Parathyroid adenoma (tissue), 2 donors: ENCODE measurements at regions not wholly inside any gene's neighbourhood (a gene's known extent, or its start where the extent isn't known, plus 50 kb on each side); places are given as distances from the start of the nearest gene placed in this dataset.

ENCODE experiments used
- H2AFZ ChIP-seq: fragments of 300-600 bp; sonication (generic); one replicate; pipeline ENCODE4 v1.7.0; 2017; ENCODE audit warnings: antibody characterized with exemption, mild to moderate bottlenecking
- H3K27ac ChIP-seq: fragments of 300-600 bp; sonication (generic); one replicate; pipeline ENCODE4 v1.7.0; 2017
- H3K27me3 ChIP-seq: fragments of 300-600 bp; sonication (generic); one replicate; pipeline ENCODE4 v1.7.0; 2017; ENCODE audit warnings: low read length; ENCODE audit not compliant: control insufficient read depth, insufficient read depth
- H3K36me3 ChIP-seq: fragments of 300-600 bp; sonication (generic); one replicate; pipeline ENCODE4 v1.7.0; 2017; ENCODE audit warnings: low read length; ENCODE audit not compliant: control insufficient read depth, insufficient read depth
- H3K4me1 ChIP-seq: fragments of 300-600 bp; sonication (generic); one replicate; pipeline ENCODE4 v1.7.0; 2017; ENCODE audit warnings: control low read depth
- H3K4me2 ChIP-seq: fragments of 300-600 bp; sonication (generic); one replicate; pipeline ENCODE4 v1.7.0; 2017; ENCODE audit warnings: low read length
- H3K4me3 ChIP-seq: fragments of 300-600 bp; sonication (generic); one replicate; pipeline ENCODE4 v1.7.0; 2017; ENCODE audit warnings: low read depth, low read length
- H3K79me2 ChIP-seq: fragments of 300-600 bp; sonication (generic); one replicate; pipeline ENCODE4 v1.7.0; 2017; ENCODE audit warnings: control low read depth
- H3K9ac ChIP-seq: fragments of 300-600 bp; sonication (generic); one replicate; pipeline ENCODE4 v1.7.0; 2017; ENCODE audit warnings: mild to moderate bottlenecking
- H3K9me3 ChIP-seq: fragments of 300-600 bp; sonication (generic); one replicate; pipeline ENCODE4 v1.7.0; 2017; ENCODE audit warnings: low read length; ENCODE audit not compliant: control insufficient read depth
- TF ChIP-seq, protein P1 (sequence below): fragments of 300-600 bp; sonication (generic); IDR thresholded peaks from one replicate; pipeline ENCODE4 v1.7.0; 2017; ENCODE audit warnings: antibody characterized with exemption, mild to moderate bottlenecking
- donor health status: primary hyperparathyroidism.

GRCh38 chr2:160646684-160647444, 153.3 kb upstream of the RBMS1 start:
- Histone ChIP-seq H3K4me3 (no peak overlapping the region), H3K36me3 (no peaks in the 10 kb centered on the region), H3K27ac (no peak overlapping the region), H3K79me2 (no peaks in the 10 kb centered on the region), H3K4me1 (peaks cover 7% of the 10 kb centered on the region), H3K9ac (no peak overlapping the region), H3K9me3 (no peaks in the 10 kb centered on the region), H3K4me2 (no peak overlapping the region), H3K27me3 (no peaks in the 10 kb centered on the region), H2AFZ (peak overlapping the region; percentile 48)
- TF ChIP-seq, protein P1, sequence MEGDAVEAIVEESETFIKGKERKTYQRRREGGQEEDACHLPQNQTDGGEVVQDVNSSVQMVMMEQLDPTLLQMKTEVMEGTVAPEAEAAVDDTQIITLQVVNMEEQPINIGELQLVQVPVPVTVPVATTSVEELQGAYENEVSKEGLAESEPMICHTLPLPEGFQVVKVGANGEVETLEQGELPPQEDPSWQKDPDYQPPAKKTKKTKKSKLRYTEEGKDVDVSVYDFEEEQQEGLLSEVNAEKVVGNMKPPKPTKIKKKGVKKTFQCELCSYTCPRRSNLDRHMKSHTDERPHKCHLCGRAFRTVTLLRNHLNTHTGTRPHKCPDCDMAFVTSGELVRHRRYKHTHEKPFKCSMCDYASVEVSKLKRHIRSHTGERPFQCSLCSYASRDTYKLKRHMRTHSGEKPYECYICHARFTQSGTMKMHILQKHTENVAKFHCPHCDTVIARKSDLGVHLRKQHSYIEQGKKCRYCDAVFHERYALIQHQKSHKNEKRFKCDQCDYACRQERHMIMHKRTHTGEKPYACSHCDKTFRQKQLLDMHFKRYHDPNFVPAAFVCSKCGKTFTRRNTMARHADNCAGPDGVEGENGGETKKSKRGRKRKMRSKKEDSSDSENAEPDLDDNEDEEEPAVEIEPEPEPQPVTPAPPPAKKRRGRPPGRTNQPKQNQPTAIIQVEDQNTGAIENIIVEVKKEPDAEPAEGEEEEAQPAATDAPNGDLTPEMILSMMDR = no peak

GRCh38 chr2:160647967-160648685, 154.5 kb upstream of the RBMS1 start:
- H3K4me3 ChIP-seq = no peak overlapping the region
- H3K27me3 ChIP-seq = no peaks in the 10 kb centered on the region
- H2AFZ ChIP-seq = peak overlapping the region; percentile 73
- no peaks in the 10 kb centered on the region for H3K36me3 ChIP-seq
- H3K9ac ChIP-seq = no peak overlapping the region
- no peaks in the 10 kb centered on the region for H3K9me3 ChIP-seq
- no peak overlapping the region for H3K4me2 ChIP-seq
- TF ChIP-seq, protein P1 = no peak
- peaks cover 7% of the 10 kb centered on the region for H3K4me1 ChIP-seq
- no peak overlapping the region for H3K27ac ChIP-seq
- H3K79me2 ChIP-seq = no peaks in the 10 kb centered on the region

DNA sequence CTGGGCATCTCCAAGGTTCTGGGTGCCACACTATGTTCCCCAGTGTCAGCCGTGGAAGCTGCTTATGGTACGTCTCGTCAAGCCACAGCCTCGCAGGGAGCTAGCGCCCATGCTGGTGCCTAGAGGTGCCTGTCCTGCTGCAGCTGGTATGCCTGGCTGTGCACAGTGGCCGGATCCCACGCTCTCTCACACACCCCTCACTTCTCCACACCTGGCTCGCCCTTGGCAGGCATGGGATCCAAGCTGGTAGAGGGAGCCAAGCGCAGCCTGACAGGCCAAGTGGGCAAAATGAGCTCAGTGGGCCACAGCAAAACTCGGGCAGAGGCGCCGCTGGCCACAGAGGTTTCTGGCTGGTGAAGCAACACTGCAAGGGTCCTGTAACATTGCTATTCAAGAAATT, 156.1 kb upstream of the RBMS1 start:
- H3K36me3 ChIP-seq = no peaks in the 10 kb centered on the region

GRCh38 chr2:160650196-160651118, 156.8 kb upstream of the RBMS1 start:
- Histone ChIP-seq H3K79me2 (no peaks in the 10 kb centered on the region), H3K4me3 (no peak overlapping the region), H2AFZ (no peak overlapping the region), H3K9ac (no peak overlapping the region), H3K4me2 (no peak overlapping the region), H3K27me3 (no peaks in the 10 kb centered on the region), H3K36me3 (no peaks in the 10 kb centered on the region), H3K9me3 (no peaks in the 10 kb centered on the region), H3K4me1 (peaks cover 7% of the 10 kb centered on the region), H3K27ac (no peak overlapping the region)
- TF ChIP-seq, protein P1 = no peak

More for the DNA sequence above, 156.1 kb upstream of the RBMS1 start:
- Histone ChIP-seq H3K4me1 (peaks cover 7% of the 10 kb centered on the region), H3K9ac (no peak overlapping the region), H3K9me3 (no peaks in the 10 kb centered on the region), H3K27ac (no peak overlapping the region), H3K4me3 (no peak overlapping the region), H3K27me3 (no peaks in the 10 kb centered on the region), H2AFZ (no peak overlapping the region), H3K4me2 (no peak overlapping the region), H3K79me2 (no peaks in the 10 kb centered on the region)
- TF ChIP-seq, protein P1 = no peak
